Kidney (tissue), 13 donors: ENCODE measurements at regions not wholly inside any gene's neighbourhood (a gene's known extent, or its start where the extent isn't known, plus 50 kb on each side); places are given as distances from the start of the nearest gene placed in this dataset.
"Not testable (repeated sequence)": the region's sequence is repeated elsewhere in the genome, so short reads cannot be mapped to it uniquely, and the experiment has no call there.

Experiments
- DNase-seq, 5 donors: peaks; one replicate each; pipeline ENCODE4 v3.0.0-alpha.2; 2013 to 2020
- FAIRE-seq: peaks from 2 replicates; lab custom pipeline; 2012; peaks lifted over from hg19 to GRCh38; lab: Jason Lieb, UNC
- H3K27ac ChIP-seq, 2 donors: one replicate each; pipeline ENCODE4 v1.7.0; 2013; ENCODE audit warnings: low read depth in 2 of 2, low read length in 2 of 2, inconsistent platforms in 1 of 2
- H3K27me3 ChIP-seq: one replicate; pipeline ENCODE4 v1.7.1; 2013; ENCODE audit warnings: low read length, inconsistent platforms; ENCODE audit not compliant: control insufficient read depth, insufficient read depth
- H3K36me3 ChIP-seq, 3 donors: one replicate each; pipeline versions ENCODE4 v1.7.0 to v1.7.1; 2013; ENCODE audit warnings: low read length in 3 of 3, control low read depth in 1 of 3, inconsistent platforms in 1 of 3; ENCODE audit not compliant: insufficient read depth in 3 of 3, control insufficient read depth in 2 of 3
- H3K4me1 ChIP-seq, 3 donors: one replicate each; pipeline versions ENCODE4 v1.7.0 to v1.7.1; 2013; ENCODE audit warnings: low read length in 3 of 3, inconsistent platforms in 1 of 3, low read depth in 1 of 3; ENCODE audit not compliant: control insufficient read depth in 2 of 3, insufficient read depth in 2 of 3
- H3K4me3 ChIP-seq, 3 donors: one replicate each; pipeline versions ENCODE4 v1.7.0 to v1.8.1; 2013; ENCODE audit warnings: low read length in 3 of 3, control low read depth in 1 of 3, inconsistent platforms in 1 of 3
- H3K9ac ChIP-seq, 3 donors: one replicate each; pipeline versions ENCODE4 v1.7.0 to v1.7.1; 2013; ENCODE audit warnings: low read length in 3 of 3, control low read depth in 1 of 3, inconsistent platforms in 1 of 3
- H3K9me3 ChIP-seq, 3 donors: one replicate each; pipeline versions ENCODE4 v1.7.0 to v1.7.1; 2013; ENCODE audit warnings: low read length in 3 of 3, control low read depth in 1 of 3, inconsistent platforms in 1 of 3; ENCODE audit not compliant: control insufficient read depth in 2 of 3, insufficient read depth in 1 of 3
- intact Hi-C: fragments of 100-400 bp; cut with DNase I; formaldehyde crosslinking; loops from one replicate; pipeline ENCODE4 v1.11.1; 2022
- TF ChIP-seq, protein P1 (sequence below): IDR thresholded peaks from 3 replicates; pipeline ENCODE4 v1.5.1; 2012; ENCODE audit warnings: mild to moderate bottlenecking, moderate library complexity, borderline replicate concordance; ENCODE audit not compliant: insufficient read depth; ENCODE audit errors: extremely low read depth
- donor health status: control.
- donor health status: control.
- donor health status: control.
- donor health status: control.
- donor health status: control.
- donor health status: DM: yes; HTN: yes; CAD: no.
- donor health status: Normal renal cell carcinoma (clear cell type).

DNA sequence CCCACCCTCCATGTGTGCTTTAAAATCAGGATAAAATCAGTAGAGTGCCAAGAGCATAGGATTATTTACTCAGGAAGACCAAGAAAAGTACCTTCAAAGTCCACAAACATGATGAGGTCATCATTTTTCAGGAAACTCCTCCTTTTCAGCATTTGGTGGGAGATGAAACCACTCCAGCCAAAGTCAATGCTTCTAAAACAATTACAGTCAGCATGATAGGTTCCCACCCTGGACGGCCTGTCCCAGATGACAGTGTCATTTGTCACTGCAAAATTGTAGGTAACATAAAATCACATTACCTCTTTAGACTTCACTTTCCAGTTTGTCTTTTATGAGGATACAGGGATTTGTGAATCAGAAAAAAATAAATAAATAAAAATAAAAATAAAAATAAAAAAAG lies 638.0 kb downstream of the SPATA31A6 start:
- DNase-seq, intact Hi-C loops, H3K4me3 ChIP-seq, H3K9ac ChIP-seq, H3K36me3 ChIP-seq, H3K4me1 ChIP-seq, FAIRE-seq, H3K27me3 ChIP-seq, H3K27ac ChIP-seq, H3K9me3 ChIP-seq: not testable (repeated sequence)

DNA sequence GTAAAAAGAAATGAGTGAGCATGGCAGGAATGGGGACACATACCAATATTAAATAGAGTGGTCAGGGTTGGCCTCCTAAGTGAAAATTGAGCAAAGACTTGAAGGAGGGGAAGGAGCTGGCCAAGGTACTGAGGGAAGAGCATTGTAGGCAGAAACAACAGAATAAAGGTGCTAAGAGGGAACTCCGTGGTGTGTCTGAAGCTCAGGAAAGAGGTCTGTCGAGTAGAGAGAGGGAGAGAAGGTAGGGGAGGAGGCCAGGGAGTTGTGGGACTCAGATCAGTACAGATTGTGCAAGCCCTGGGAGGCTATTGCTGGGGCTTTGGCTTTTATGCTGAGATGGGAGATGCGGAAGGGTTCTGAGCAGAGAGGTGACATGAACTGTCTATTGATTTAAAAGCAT lies 664.7 kb downstream of the SPATA31A6 start:
- H3K9me3 ChIP-seq, FAIRE-seq, H3K36me3 ChIP-seq, intact Hi-C loops, H3K27me3 ChIP-seq, H3K9ac ChIP-seq, H3K27ac ChIP-seq, H3K4me3 ChIP-seq, H3K4me1 ChIP-seq, DNase-seq: not testable (repeated sequence)

DNA sequence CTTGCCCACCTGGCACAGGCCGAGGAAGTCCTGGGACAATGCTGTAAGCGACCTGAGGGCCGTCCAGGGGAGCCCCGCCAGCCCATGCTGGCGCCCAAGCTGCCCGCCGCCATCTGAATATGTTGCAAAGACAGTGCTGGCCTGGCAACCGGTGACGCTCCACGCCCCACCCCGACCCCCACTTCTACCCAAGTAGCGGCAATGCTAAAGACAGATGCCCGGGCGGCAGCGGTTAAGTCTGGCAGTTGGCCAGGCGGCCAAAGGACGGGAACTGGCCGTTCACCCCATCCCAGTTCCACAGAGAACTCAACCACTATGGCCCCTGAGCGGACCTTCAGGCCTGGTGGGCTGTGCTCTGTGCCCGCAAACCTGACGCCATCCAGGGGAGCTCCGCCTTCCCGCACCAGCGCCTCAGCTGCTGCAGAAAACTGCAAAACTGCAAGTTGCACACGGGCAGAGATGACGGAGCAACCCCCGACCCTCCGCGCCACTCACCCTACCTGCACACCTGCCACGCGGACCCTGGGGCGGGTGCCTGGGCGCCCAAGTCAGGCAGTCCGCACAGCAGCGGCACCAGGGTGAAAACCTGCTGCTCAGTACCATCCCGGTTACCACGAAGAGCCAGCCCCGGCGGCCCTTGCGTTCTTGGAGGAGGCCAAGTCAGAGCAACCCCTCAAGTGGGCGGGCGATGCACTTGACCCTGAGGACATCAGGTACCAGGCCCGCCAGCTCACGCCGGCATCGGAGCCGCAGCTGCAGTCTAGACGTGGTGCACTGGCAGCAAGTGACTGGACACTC lies 667.6 kb downstream of the SPATA31A6 start:
- H3K9me3 ChIP-seq, H3K36me3 ChIP-seq, H3K27me3 ChIP-seq, H3K4me1 ChIP-seq, H3K27ac ChIP-seq, FAIRE-seq, intact Hi-C loops, H3K4me3 ChIP-seq, H3K9ac ChIP-seq: not testable (repeated sequence)
- DNase-seq, result peak in 2 of 5 donors; percentile 8 to 68

DNA sequence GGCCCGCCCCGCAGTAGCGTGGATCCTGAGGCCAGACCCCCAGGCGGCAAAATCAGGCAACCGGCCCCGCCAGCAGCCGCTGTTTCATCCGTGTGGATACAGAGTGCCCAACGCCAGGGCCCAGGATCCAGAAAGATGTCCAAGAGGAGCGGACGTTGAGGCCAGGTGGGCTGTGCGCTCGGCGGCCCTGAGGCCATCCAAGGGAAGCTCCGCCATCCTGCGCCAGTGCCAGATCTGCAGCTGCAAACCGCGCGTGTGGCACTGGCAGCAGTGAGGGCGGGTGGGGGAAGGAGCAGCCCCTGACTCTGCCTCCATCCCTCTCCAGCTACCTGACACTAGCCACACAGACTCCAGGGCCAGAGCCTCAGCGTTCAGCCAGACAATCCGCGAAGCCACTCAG lies 668.2 kb downstream of the SPATA31A6 start:
- H3K27ac ChIP-seq, H3K4me1 ChIP-seq, H3K36me3 ChIP-seq, H3K9ac ChIP-seq, H3K9me3 ChIP-seq, FAIRE-seq, intact Hi-C loops, H3K4me3 ChIP-seq, H3K27me3 ChIP-seq: not testable (repeated sequence)
- DNase-seq, result peak in 1 of 5 donors; percentile 9

DNA sequence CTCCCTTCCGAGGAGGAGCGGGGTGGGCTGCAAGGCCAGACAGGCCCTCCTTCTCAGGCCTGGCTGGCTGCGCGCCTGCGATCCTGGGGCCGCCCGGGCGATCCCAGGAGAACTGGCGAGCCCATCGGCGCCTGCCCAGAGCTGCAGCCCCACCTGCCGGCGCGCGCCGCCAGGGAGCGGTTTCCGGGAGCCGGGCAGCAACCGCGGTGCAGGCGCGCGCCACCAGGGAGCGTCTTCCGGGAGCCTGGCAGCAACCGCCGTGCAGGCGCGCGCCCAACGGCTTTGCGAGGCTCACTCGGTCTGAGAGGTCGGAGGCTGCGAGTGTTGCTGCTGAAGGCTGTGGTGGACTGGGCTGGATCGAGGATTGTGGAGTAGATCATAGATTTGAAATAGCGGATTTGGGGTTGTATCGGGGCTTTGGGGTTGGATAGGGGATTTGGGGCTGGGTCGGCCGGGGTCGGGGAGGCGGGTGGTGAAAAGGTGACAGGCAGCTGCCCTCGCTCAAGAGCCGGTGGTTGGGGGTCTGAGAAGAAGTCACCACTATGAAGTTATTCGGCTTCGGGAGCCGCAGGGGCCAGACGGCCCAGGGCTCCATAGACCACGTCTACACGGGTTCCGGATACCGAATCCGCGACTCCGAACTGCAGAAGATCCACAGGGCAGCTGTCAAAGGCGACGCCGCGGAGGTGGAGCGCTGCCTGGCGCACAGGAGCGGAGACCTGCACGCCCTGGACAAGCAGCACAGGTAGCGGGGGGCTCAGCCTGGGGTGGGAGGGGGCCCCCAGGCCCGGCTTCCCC lies 668.9 kb downstream of the SPATA31A6 start:
- H3K9me3 ChIP-seq, H3K27ac ChIP-seq, H3K36me3 ChIP-seq, H3K9ac ChIP-seq, H3K4me1 ChIP-seq, H3K27me3 ChIP-seq, FAIRE-seq, H3K4me3 ChIP-seq, intact Hi-C loops: not testable (repeated sequence)
- DNase-seq, result peak in 4 of 5 donors; percentile 25 to 90 (median 66)
- TF ChIP-seq, protein P1, sequence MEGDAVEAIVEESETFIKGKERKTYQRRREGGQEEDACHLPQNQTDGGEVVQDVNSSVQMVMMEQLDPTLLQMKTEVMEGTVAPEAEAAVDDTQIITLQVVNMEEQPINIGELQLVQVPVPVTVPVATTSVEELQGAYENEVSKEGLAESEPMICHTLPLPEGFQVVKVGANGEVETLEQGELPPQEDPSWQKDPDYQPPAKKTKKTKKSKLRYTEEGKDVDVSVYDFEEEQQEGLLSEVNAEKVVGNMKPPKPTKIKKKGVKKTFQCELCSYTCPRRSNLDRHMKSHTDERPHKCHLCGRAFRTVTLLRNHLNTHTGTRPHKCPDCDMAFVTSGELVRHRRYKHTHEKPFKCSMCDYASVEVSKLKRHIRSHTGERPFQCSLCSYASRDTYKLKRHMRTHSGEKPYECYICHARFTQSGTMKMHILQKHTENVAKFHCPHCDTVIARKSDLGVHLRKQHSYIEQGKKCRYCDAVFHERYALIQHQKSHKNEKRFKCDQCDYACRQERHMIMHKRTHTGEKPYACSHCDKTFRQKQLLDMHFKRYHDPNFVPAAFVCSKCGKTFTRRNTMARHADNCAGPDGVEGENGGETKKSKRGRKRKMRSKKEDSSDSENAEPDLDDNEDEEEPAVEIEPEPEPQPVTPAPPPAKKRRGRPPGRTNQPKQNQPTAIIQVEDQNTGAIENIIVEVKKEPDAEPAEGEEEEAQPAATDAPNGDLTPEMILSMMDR, result peak; percentile 27

DNA sequence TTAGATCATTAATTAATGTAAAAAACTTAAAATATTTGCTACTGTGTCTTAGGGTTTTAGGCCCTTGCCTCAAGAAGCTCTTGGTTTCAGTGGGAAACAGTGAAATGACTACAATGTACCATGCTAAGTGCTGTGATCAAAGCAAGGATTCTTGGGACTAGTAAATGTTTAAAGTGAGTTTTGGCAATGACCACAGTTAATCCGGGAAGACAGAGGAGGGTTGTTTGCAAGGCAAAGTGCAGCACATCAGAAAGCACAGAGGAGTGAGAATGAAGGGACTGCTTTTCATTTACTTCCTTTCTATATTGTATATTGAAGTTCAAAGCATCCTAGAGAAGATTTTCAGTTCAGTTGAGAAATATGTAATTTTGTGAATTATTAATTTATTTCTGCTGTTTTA lies 676.7 kb downstream of the SPATA31A6 start:
- H3K36me3 ChIP-seq, H3K9me3 ChIP-seq, H3K27ac ChIP-seq, DNase-seq, H3K4me3 ChIP-seq, H3K4me1 ChIP-seq, intact Hi-C loops, H3K27me3 ChIP-seq, H3K9ac ChIP-seq: not testable (repeated sequence)
- peak; percentile 83 for FAIRE-seq

DNA sequence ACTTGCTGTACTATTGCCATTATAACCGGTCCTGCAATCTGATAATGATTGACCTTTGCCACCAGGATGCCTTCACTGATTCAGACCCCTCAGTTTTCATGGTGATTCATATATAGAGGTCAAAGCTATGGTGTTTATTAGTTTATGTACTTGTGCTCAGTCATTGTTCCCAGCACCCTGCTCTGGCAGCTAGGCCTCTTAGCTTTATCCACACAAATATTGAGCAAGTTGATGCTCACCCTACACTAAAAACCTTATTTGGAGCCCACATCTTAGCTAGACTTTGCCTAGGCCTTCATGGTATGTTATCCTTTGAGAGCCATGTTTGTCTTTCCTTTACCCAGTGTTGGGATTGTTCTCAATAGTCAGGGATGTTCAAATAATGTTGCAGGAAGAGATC lies 679.0 kb downstream of the SPATA31A6 start:
- H3K9me3 ChIP-seq, intact Hi-C loops, H3K27ac ChIP-seq, H3K27me3 ChIP-seq, H3K4me1 ChIP-seq, DNase-seq, H3K9ac ChIP-seq, H3K4me3 ChIP-seq, H3K36me3 ChIP-seq, FAIRE-seq: not testable (repeated sequence)
